Prostate gland (tissue), 2 donors: ENCODE measurements at regions not wholly inside any gene's neighbourhood (a gene's known extent, or its start where the extent isn't known, plus 50 kb on each side); places are given as distances from the start of the nearest gene placed in this dataset.

Source experiments
- CTCF ChIP-seq, 4 experiments: fragments of 200-600 bp in 2 of 4; fragments of 450-650 bp in 2 of 4; sonication (generic) in 2 of 4; IDR thresholded peaks; 1 replicate in 3 of 4; 2 replicates in 1 of 4; pipeline ENCODE4 v1.5.1; 2016 to 2019; ENCODE audit warnings: antibody characterized with exemption in 4 of 4, mild to moderate bottlenecking in 2 of 4, moderate library complexity in 2 of 4
- POLR2A ChIP-seq: fragments of 450-650 bp; IDR thresholded peaks from one replicate; pipeline ENCODE4 v1.6.1; 2016; ENCODE audit warnings: antibody characterized with exemption, mild to moderate bottlenecking

- no peak for TF ChIP-seq CTCF (IDR thresholded peaks at IDR 0.05)
- TF ChIP-seq POLR2A: no peak
Observed at GRCh38 chr5:124080256-124080655, 568.3 kb downstream of the CSNK1G3 start.
